Type B pancreatic cell (in vitro differentiated cells): ENCODE measurements at regions not wholly inside any gene's neighbourhood (a gene's known extent, or its start where the extent isn't known, plus 50 kb on each side); places are given as distances from the start of the nearest gene placed in this dataset.

ENCODE experiments used
- DNase-seq: peaks from one replicate; pipeline ENCODE4 v3.0.0; 2021; ENCODE audit warnings: mixed read lengths; ENCODE audit not compliant: unreplicated experiment; ENCODE audit errors: extremely low spot score
- H3K27ac Mint-ChIP-seq: 2 replicates; pipeline ENCODE4 v1.8.0; 2021; ENCODE audit warnings: mild to moderate bottlenecking, mixed read lengths
- H3K27me3 Mint-ChIP-seq: 2 replicates; pipeline ENCODE4 v1.8.0; 2021; ENCODE audit warnings: mixed read lengths
- H3K36me3 Mint-ChIP-seq: 2 replicates; pipeline ENCODE4 v1.8.0; 2021; ENCODE audit warnings: mixed read lengths
- H3K4me1 Mint-ChIP-seq: one replicate; pipeline ENCODE4 v1.8.0; 2021; ENCODE audit warnings: mixed read lengths; ENCODE audit not compliant: unreplicated experiment
- H3K4me3 Mint-ChIP-seq: 2 replicates; pipeline ENCODE4 v1.8.0; 2021; ENCODE audit warnings: mild to moderate bottlenecking, mixed read lengths
- H3K9me3 Mint-ChIP-seq: 2 replicates; pipeline ENCODE4 v1.8.0; 2021; ENCODE audit warnings: mixed read lengths
- TF ChIP-seq, protein P1 (sequence below): fragments of 200-600 bp; sonication (generic); conservative IDR thresholded peaks from 2 replicates; pipeline ENCODE4 v1.5.0; 2021; ENCODE audit warnings: antibody characterized with exemption, mild to moderate bottlenecking

DNA sequence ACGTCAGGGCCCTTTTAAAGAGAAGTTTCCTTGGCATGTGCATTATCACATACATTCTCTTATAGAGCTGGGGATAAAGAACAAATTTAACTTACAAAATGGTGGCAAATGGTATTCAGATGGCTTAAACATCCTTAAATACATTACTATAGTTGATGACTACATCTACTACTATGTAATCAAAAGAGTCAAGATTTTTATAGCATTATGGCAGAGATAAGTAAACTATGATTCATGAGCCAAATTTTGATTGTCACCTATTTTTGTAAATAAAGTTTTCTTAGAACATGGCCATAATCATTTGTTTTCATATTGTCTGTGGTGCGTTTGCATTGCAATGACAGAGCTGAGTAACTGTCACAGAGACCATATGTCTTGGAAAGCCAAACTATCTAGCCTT, 1188.6 kb upstream of the TENM4 start:
- Mint-ChIP-seq H3K9me3 (no peaks in the 10 kb centered on the region), H3K4me1 (peaks cover 12% of the 10 kb centered on the region)
- no peak for DNase-seq

DNA sequence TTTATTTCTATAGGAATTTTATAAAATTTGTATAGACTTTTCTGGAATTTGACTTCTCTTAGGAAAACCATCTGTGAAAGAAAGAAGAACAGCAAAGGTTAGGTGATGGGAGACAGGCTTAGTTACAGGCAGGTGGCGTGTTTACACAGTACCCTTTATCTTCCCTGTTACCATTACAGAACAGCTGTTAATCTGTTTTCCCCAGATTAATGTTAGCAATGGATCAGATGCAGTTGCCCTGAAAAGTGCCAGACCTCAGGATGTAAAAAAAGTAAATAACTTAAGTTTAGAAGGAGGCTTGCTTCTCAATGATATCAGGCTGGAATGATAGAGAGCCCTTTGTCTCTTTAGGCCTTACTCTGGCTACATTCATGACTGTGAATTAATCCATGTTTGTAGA, 1186.5 kb upstream of the TENM4 start:
- no peak for DNase-seq
- Mint-ChIP-seq H3K27me3 (no peaks in the 10 kb centered on the region), H3K4me1 (peaks cover 5% of the 10 kb centered on the region), H3K9me3 (no peaks in the 10 kb centered on the region), H3K4me3 (no peak overlapping the region), H3K27ac (no peak overlapping the region), H3K36me3 (no peaks in the 10 kb centered on the region)
- TF ChIP-seq, protein P1, sequence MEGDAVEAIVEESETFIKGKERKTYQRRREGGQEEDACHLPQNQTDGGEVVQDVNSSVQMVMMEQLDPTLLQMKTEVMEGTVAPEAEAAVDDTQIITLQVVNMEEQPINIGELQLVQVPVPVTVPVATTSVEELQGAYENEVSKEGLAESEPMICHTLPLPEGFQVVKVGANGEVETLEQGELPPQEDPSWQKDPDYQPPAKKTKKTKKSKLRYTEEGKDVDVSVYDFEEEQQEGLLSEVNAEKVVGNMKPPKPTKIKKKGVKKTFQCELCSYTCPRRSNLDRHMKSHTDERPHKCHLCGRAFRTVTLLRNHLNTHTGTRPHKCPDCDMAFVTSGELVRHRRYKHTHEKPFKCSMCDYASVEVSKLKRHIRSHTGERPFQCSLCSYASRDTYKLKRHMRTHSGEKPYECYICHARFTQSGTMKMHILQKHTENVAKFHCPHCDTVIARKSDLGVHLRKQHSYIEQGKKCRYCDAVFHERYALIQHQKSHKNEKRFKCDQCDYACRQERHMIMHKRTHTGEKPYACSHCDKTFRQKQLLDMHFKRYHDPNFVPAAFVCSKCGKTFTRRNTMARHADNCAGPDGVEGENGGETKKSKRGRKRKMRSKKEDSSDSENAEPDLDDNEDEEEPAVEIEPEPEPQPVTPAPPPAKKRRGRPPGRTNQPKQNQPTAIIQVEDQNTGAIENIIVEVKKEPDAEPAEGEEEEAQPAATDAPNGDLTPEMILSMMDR = no peak

More for the DNA sequence above, 1188.6 kb upstream of the TENM4 start:
- TF ChIP-seq, protein P1 = no peak
- Mint-ChIP-seq H3K27me3 (no peaks in the 10 kb centered on the region), H3K4me3 (no peak overlapping the region), H3K36me3 (no peaks in the 10 kb centered on the region), H3K27ac (no peak overlapping the region)

DNA sequence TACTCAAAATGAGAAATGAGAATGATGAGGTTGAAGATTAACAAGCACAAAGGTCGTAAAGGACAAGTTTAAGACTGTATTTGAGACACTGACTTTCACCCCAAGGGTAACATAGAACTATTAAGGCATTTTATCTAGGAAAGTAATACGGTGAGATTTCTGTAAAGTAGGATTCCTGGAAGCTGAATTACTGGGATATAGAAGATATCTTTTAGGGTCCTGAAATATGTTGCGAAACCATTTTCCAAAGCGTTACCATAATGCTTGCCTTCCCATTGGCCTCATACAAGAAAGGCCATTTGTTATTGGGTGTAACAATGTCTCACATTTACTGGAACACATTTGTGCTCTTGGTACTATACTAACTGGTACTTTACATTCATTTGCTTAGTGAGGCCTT, 1185.9 kb upstream of the TENM4 start:
- Mint-ChIP-seq H3K27me3 (no peaks in the 10 kb centered on the region), H3K27ac (no peak overlapping the region), H3K4me1 (peaks cover 5% of the 10 kb centered on the region), H3K4me3 (no peak overlapping the region), H3K36me3 (no peaks in the 10 kb centered on the region), H3K9me3 (no peaks in the 10 kb centered on the region)
- no peak for DNase-seq
- TF ChIP-seq, protein P1 = no peak

DNA sequence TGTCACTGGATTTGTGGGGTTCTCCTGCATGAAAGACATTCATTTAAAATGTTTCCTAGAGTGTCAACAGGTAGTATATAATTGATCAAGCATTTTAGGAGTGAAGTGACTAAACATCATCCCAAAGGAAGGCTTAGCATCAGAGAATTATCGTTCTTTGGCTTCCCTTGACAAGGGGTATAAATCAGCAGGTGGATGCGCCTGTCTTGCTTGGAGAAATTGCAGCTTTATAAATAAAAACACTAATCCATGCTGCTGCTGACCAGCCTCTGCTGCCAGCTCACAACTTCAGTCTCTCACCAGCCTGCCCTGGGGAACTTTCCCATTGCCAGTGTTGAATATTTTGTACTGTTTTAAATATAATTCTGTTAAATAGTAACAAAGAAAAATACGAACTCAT, 1184.7 kb upstream of the TENM4 start:
- no peak for DNase-seq
- no peak overlapping the region for H3K4me3 Mint-ChIP-seq
- H3K27ac Mint-ChIP-seq = no peak overlapping the region
- no peaks in the 10 kb centered on the region for H3K27me3 Mint-ChIP-seq
- peaks cover 8% of the 10 kb centered on the region for H3K4me1 Mint-ChIP-seq
- H3K9me3 Mint-ChIP-seq = no peaks in the 10 kb centered on the region
- TF ChIP-seq, protein P1 = no peak
- no peaks in the 10 kb centered on the region for H3K36me3 Mint-ChIP-seq

DNA sequence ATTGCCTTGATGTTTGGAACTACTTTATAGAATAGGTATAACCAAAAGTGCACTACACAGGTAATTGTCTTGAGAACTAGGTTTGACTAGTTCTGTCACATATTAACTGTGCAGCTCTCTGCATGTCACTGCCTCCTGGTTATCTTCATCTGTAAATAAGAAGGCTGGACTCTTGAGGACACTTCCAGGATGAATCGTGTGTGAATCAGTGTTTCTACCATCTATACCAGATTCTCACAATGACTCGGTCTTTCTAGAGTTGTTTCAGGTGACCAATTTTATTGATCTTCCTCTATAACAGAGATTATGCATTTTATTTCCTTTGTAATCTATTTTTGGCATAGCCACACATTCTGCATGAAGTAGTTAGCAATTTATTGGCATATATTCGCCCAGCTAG, 1181.0 kb upstream of the TENM4 start:
- TF ChIP-seq, protein P1 = no peak
- Mint-ChIP-seq H3K36me3 (no peaks in the 10 kb centered on the region), H3K9me3 (no peaks in the 10 kb centered on the region)

DNA sequence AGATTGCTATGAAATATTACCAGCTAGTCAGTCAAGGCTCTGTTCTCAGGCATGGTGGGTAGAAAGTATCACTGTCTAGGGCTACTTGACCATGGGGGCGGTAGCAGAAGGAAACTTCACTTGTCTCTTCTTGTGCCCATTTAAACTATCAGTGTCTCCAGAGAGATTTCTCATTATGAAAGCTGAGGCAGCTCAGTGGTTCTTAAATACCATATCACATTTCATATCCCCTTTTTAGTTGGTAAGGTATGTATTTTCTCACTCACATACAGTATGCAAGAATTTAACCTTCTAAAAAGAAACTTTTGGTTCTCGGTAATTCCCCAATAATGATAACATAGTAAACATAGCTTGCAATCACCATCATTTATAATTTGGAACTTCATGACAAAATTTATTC, 1180.0 kb upstream of the TENM4 start:
- TF ChIP-seq, protein P1 = no peak
- H3K27ac Mint-ChIP-seq = no peak overlapping the region
- no peak for DNase-seq
- peaks cover 6% of the 10 kb centered on the region for H3K4me1 Mint-ChIP-seq
- H3K9me3 Mint-ChIP-seq = no peaks in the 10 kb centered on the region
- no peaks in the 10 kb centered on the region for H3K36me3 Mint-ChIP-seq
- no peaks in the 10 kb centered on the region for H3K27me3 Mint-ChIP-seq
- H3K4me3 Mint-ChIP-seq = no peak overlapping the region

More for the DNA sequence above, 1181.0 kb upstream of the TENM4 start:
- H3K4me3 Mint-ChIP-seq = no peak overlapping the region
- peaks cover 11% of the 10 kb centered on the region for H3K4me1 Mint-ChIP-seq
- no peak overlapping the region for H3K27ac Mint-ChIP-seq
- no peak for DNase-seq
- H3K27me3 Mint-ChIP-seq = no peaks in the 10 kb centered on the region
